ENCODE measurements at regions not wholly inside any gene's neighbourhood (a gene's known extent, or its start where the extent isn't known, plus 50 kb on each side); places are given as distances from the start of the nearest gene placed in this dataset.
"Not testable (repeated sequence)": the region's sequence is repeated elsewhere in the genome, so short reads cannot be mapped to it uniquely, and the experiment has no call there.

GRCh38 chr9:87422999-87423398 is 74.7 kb upstream of the DAPK1 start:
- Mint-ChIP-seq H3K27ac (ENCODE audit: unreplicated experiment) (no peak overlapping the region), H3K4me3 (ENCODE audit: unreplicated experiment) (no peak overlapping the region), H3K27me3 (ENCODE audit: unreplicated experiment) (no peaks in the 10 kb centered on the region), H3K9me3 (ENCODE audit: unreplicated experiment) (peaks cover 9% of the 10 kb centered on the region), H3K4me1 (ENCODE audit: unreplicated experiment) (no peaks in the 10 kb centered on the region), H3K36me3 (ENCODE audit: unreplicated experiment) (peaks cover 3% of the 10 kb centered on the region)
- peak; percentile 18 for TF ChIP-seq CTCF (IDR thresholded peaks at IDR 0.05)
- no peak for DNase-seq (ENCODE audit: extremely low spot score, unreplicated experiment)

- not testable (repeated sequence) for DNase-seq (ENCODE audit: extremely low spot score, unreplicated experiment); H3K9me3 Mint-ChIP-seq (ENCODE audit: unreplicated experiment); H3K4me3 Mint-ChIP-seq (ENCODE audit: unreplicated experiment); H3K4me1 Mint-ChIP-seq (ENCODE audit: unreplicated experiment); H3K27ac Mint-ChIP-seq (ENCODE audit: unreplicated experiment); H3K36me3 Mint-ChIP-seq (ENCODE audit: unreplicated experiment); H3K27me3 Mint-ChIP-seq (ENCODE audit: unreplicated experiment)
Observed at GRCh38 chr9:87423885-87424284, 73.8 kb upstream of the DAPK1 start.

GRCh38 chr9:87425202-87425601 is 72.5 kb upstream of the DAPK1 start:
- TF ChIP-seq CTCF (IDR thresholded peaks at IDR 0.05) = no peak
- Mint-ChIP-seq H3K4me3 (ENCODE audit: unreplicated experiment) (no peak overlapping the region), H3K27me3 (ENCODE audit: unreplicated experiment) (no peaks in the 10 kb centered on the region), H3K36me3 (ENCODE audit: unreplicated experiment) (peaks cover 3% of the 10 kb centered on the region), H3K27ac (ENCODE audit: unreplicated experiment) (no peak overlapping the region), H3K4me1 (ENCODE audit: unreplicated experiment) (no peaks in the 10 kb centered on the region), H3K9me3 (ENCODE audit: unreplicated experiment) (peaks cover 9% of the 10 kb centered on the region)
- no peak for DNase-seq (ENCODE audit: extremely low spot score, unreplicated experiment)

GRCh38 chr9:87427851-87428506 is 69.7 kb upstream of the DAPK1 start:
- H3K27me3 Mint-ChIP-seq (ENCODE audit: unreplicated experiment) = no peaks in the 10 kb centered on the region
- no peak overlapping the region for H3K4me3 Mint-ChIP-seq (ENCODE audit: unreplicated experiment)
- H3K4me1 Mint-ChIP-seq (ENCODE audit: unreplicated experiment) = no peaks in the 10 kb centered on the region
- peaks cover 9% of the 10 kb centered on the region for H3K9me3 Mint-ChIP-seq (ENCODE audit: unreplicated experiment)
- no peak for DNase-seq (ENCODE audit: extremely low spot score, unreplicated experiment)
- no peak overlapping the region for H3K27ac Mint-ChIP-seq (ENCODE audit: unreplicated experiment)
- peaks cover 3% of the 10 kb centered on the region for H3K36me3 Mint-ChIP-seq (ENCODE audit: unreplicated experiment)
- no peak for TF ChIP-seq CTCF (IDR thresholded peaks at IDR 0.05)

- H3K36me3 Mint-ChIP-seq (ENCODE audit: unreplicated experiment) = peaks cover 3% of the 10 kb centered on the region
- H3K27me3 Mint-ChIP-seq (ENCODE audit: unreplicated experiment) = no peaks in the 10 kb centered on the region
- no peak overlapping the region for H3K4me3 Mint-ChIP-seq (ENCODE audit: unreplicated experiment)
- H3K9me3 Mint-ChIP-seq (ENCODE audit: unreplicated experiment) = peaks cover 9% of the 10 kb centered on the region
- no peak for TF ChIP-seq CTCF (IDR thresholded peaks at IDR 0.05)
- no peak overlapping the region for H3K27ac Mint-ChIP-seq (ENCODE audit: unreplicated experiment)
- no peak for DNase-seq (ENCODE audit: extremely low spot score, unreplicated experiment)
- no peaks in the 10 kb centered on the region for H3K4me1 Mint-ChIP-seq (ENCODE audit: unreplicated experiment)
Observed at GRCh38 chr9:87428659-87429058, 69.0 kb upstream of the DAPK1 start.

- TF ChIP-seq CTCF (IDR thresholded peaks at IDR 0.05) = no peak
- Mint-ChIP-seq H3K9me3 (ENCODE audit: unreplicated experiment) (no peaks in the 10 kb centered on the region), H3K4me3 (ENCODE audit: unreplicated experiment) (no peak overlapping the region), H3K27ac (ENCODE audit: unreplicated experiment) (no peak overlapping the region), H3K4me1 (ENCODE audit: unreplicated experiment) (peaks cover 8% of the 10 kb centered on the region), H3K27me3 (ENCODE audit: unreplicated experiment) (no peaks in the 10 kb centered on the region), H3K36me3 (ENCODE audit: unreplicated experiment) (no peaks in the 10 kb centered on the region)
- no peak for DNase-seq (ENCODE audit: extremely low spot score, unreplicated experiment)
Observed at GRCh38 chr9:87431837-87432236, 65.8 kb upstream of the DAPK1 start.
